Keratinocyte (primary cell): ENCODE measurements at regions not wholly inside any gene's neighbourhood (a gene's known extent, or its start where the extent isn't known, plus 50 kb on each side); places are given as distances from the start of the nearest gene placed in this dataset.

Source experiments
- DNase-seq: peaks from one replicate; pipeline ENCODE4 v3.0.0-alpha.2; 2011; ENCODE audit warnings: low read depth, missing footprints, low spot score
- FAIRE-seq: peaks from 2 replicates; lab custom pipeline; 2011; peaks lifted over from hg19 to GRCh38; lab: Jason Lieb, UNC
- H2AFZ ChIP-seq: 2 replicates; pipeline ENCODE4 v1.6.0; 2012; ENCODE audit warnings: low read length, control low read depth, inconsistent platforms; ENCODE audit not compliant: control insufficient read depth
- H3K27ac ChIP-seq: 2 replicates; pipeline ENCODE4 v1.5.1; 2011; ENCODE audit warnings: low read length; ENCODE audit not compliant: control insufficient read depth, insufficient read depth
- H3K27me3 ChIP-seq: 3 replicates; pipeline ENCODE4 v1.6.0; 2011; ENCODE audit warnings: low read length; ENCODE audit not compliant: control insufficient read depth, insufficient read depth; ENCODE audit errors: extremely low read depth
- H3K36me3 ChIP-seq, 2 experiments: 2 replicates in 1 of 2; 3 replicates in 1 of 2; pipeline ENCODE4 v1.5.1; 2011; ENCODE audit warnings: low read length in 2 of 2, mild to moderate bottlenecking in 1 of 2; ENCODE audit not compliant: control insufficient read depth in 2 of 2, insufficient read depth in 2 of 2; ENCODE audit errors: extremely low read depth in 1 of 2
- H3K4me1 ChIP-seq: 3 replicates; pipeline ENCODE4 v1.5.1; 2011; ENCODE audit warnings: low read length; ENCODE audit not compliant: control insufficient read depth, insufficient read depth; ENCODE audit errors: extremely low read depth
- H3K4me2 ChIP-seq: 3 replicates; pipeline ENCODE4 v1.6.0; 2011; ENCODE audit warnings: low read depth, low read length; ENCODE audit not compliant: control insufficient read depth, insufficient read depth; ENCODE audit errors: extremely low read depth
- H3K4me3 ChIP-seq, 3 experiments: fragments of 200-600 bp in 1 of 3; sonication (generic) in 1 of 3; 2 replicates in 2 of 3; 3 replicates in 1 of 3; pipeline ENCODE4 v1.5.1; 2011 to 2016; ENCODE audit warnings: low read length in 3 of 3, mild to moderate bottlenecking in 3 of 3, control low read depth in 2 of 3, inconsistent platforms in 1 of 3, low read depth in 1 of 3, mixed read lengths in 1 of 3, mixed run types in 1 of 3, moderate library complexity in 1 of 3; ENCODE audit not compliant: control insufficient read depth in 2 of 3, insufficient read depth in 2 of 3; ENCODE audit errors: extremely low read depth in 1 of 3
- H3K79me2 ChIP-seq: 2 replicates; pipeline ENCODE4 v1.6.0; 2012; ENCODE audit warnings: low read length; ENCODE audit not compliant: control insufficient read depth, insufficient read depth
- H3K9ac ChIP-seq: 3 replicates; pipeline ENCODE4 v1.6.0; 2011; ENCODE audit warnings: low read length; ENCODE audit not compliant: control insufficient read depth, insufficient read depth; ENCODE audit errors: extremely low read depth
- H3K9me1 ChIP-seq: 3 replicates; pipeline ENCODE4 v1.6.0; 2011; ENCODE audit warnings: low read length; ENCODE audit not compliant: control insufficient read depth, insufficient read depth; ENCODE audit errors: extremely low read depth
- H3K9me3 ChIP-seq: 2 replicates; pipeline ENCODE4 v1.5.1; 2012; ENCODE audit warnings: low read depth, low read length; ENCODE audit not compliant: control insufficient read depth
- H4K20me1 ChIP-seq: 3 replicates; pipeline ENCODE4 v1.6.0; 2011; ENCODE audit warnings: low read length; ENCODE audit not compliant: control insufficient read depth, insufficient read depth; ENCODE audit errors: extremely low read depth
- EZH2 ChIP-seq: IDR thresholded peaks from one replicate; pipeline ENCODE4 v1.6.1; 2012; ENCODE audit warnings: inconsistent platforms, mild to moderate bottlenecking, low read length, moderate library complexity
- dilution Hi-C: fragments of 300-500 bp; cut with MboI; formaldehyde crosslinking; loops from one replicate; pipeline ENCODE4 v1.7.0; 2020; ENCODE audit warnings: low sequenced_read_pairs; ENCODE audit not compliant: extremely low pct_ligation_motif_present
- TF ChIP-seq, protein P1 (sequence below), 3 experiments: IDR thresholded peaks in 1 of 3; conservative IDR thresholded peaks in 1 of 3; optimal IDR thresholded peaks in 1 of 3; 2 replicates in 2 of 3; 3 replicates in 1 of 3; pipeline versions ENCODE3 to v1.5.1; 2011; ENCODE audit warnings: low read length in 3 of 3, mild to moderate bottlenecking in 3 of 3, moderate library complexity in 2 of 3, control low read depth in 1 of 3, inconsistent platforms in 1 of 3; ENCODE audit not compliant: insufficient read depth in 2 of 3; ENCODE audit errors: extremely low read depth in 1 of 3

DNA sequence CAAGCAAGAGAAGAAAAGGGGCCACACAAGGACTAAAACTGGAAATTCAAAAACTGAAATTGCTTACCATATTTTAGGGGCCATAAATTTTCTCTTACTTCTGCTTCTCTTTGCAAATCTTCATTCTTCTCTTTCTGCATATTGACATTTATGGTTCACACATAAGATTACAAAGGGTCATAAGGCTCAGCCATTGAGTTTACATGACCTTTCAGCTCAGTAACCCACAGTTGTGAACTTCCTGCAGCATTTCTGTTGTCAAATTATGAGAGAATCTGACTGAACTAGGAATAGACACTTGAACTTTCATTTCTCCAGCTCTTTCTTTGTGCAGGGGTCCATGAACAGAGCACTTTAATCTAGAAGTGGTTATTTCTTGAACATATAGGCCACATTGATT lies 434.8 kb upstream of the CT83 start:
- H3K27me3 ChIP-seq, result no peaks in the 10 kb centered on the region
- H3K4me2 ChIP-seq, result no peak overlapping the region
- DNase-seq (no peak), FAIRE-seq (no peak)
- H3K36me3 ChIP-seq, result no peaks in the 10 kb centered on the region
- TF ChIP-seq, protein P1, sequence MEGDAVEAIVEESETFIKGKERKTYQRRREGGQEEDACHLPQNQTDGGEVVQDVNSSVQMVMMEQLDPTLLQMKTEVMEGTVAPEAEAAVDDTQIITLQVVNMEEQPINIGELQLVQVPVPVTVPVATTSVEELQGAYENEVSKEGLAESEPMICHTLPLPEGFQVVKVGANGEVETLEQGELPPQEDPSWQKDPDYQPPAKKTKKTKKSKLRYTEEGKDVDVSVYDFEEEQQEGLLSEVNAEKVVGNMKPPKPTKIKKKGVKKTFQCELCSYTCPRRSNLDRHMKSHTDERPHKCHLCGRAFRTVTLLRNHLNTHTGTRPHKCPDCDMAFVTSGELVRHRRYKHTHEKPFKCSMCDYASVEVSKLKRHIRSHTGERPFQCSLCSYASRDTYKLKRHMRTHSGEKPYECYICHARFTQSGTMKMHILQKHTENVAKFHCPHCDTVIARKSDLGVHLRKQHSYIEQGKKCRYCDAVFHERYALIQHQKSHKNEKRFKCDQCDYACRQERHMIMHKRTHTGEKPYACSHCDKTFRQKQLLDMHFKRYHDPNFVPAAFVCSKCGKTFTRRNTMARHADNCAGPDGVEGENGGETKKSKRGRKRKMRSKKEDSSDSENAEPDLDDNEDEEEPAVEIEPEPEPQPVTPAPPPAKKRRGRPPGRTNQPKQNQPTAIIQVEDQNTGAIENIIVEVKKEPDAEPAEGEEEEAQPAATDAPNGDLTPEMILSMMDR (optimal IDR thresholded peaks at IDR 0.05 in 1 of 3, IDR thresholded peaks at IDR 0.05 in 1 of 3, conservative IDR thresholded peaks at IDR 0.05 in 1 of 3; ENCODE audit: extremely low read depth in 1 of 3, insufficient read depth in 2 of 3, low read length in 3 of 3), result no peak
- TF ChIP-seq EZH2, result no peak
- no peaks in the 10 kb centered on the region for H3K9me3 ChIP-seq
- H3K9me1 ChIP-seq, result no peaks in the 10 kb centered on the region
- no peak overlapping the region for H2AFZ ChIP-seq
- H3K4me3 ChIP-seq, result no peak overlapping the region
- dilution Hi-C loops, result no loop called here
- no peaks in the 10 kb centered on the region for H3K4me1 ChIP-seq
- H3K27ac ChIP-seq, result no peak overlapping the region
- no peaks in the 10 kb centered on the region for H4K20me1 ChIP-seq
- no peak overlapping the region for H3K9ac ChIP-seq
- H3K79me2 ChIP-seq, result no peaks in the 10 kb centered on the region

DNA sequence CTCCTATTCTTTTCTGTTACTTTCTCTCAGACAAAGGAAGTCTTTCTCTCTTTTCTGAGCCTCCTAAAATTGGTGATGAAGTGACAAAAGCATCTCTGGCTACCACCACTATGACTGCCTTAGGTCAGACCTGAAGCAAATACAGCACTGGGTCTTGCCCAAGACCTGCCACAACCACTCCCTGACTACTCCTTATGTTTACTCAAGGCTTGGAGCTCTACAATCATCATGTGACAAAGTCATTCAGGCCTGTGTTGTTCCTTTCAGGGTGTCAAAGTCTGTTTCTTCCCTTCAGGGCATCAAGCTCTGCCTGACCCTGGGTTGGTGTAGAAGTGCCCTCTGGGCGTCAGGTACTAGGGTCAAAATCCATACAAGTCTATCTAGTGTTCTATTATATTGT lies 419.2 kb upstream of the CT83 start:
- FAIRE-seq, result no peak
- Histone ChIP-seq H3K9ac (no peak overlapping the region), H3K27me3 (no peaks in the 10 kb centered on the region), H3K4me2 (no peak overlapping the region), H3K79me2 (no peaks in the 10 kb centered on the region), H3K9me3 (no peaks in the 10 kb centered on the region), H3K36me3 (no peaks in the 10 kb centered on the region), H3K27ac (no peak overlapping the region), H3K4me1 (no peaks in the 10 kb centered on the region), H4K20me1 (no peaks in the 10 kb centered on the region), H3K9me1 (no peaks in the 10 kb centered on the region), H2AFZ (no peak overlapping the region), H3K4me3 (no peak overlapping the region)
- TF ChIP-seq, protein P1 (optimal IDR thresholded peaks at IDR 0.05 in 1 of 3, IDR thresholded peaks at IDR 0.05 in 1 of 3, conservative IDR thresholded peaks at IDR 0.05 in 1 of 3; ENCODE audit: extremely low read depth in 1 of 3, insufficient read depth in 2 of 3, low read length in 3 of 3), result no peak
- no peak for TF ChIP-seq EZH2
- dilution Hi-C loops, result no loop called here
- no peak for DNase-seq
